H9 (cell line): ENCODE measurements at regions not wholly inside any gene's neighbourhood (a gene's known extent, or its start where the extent isn't known, plus 50 kb on each side); places are given as distances from the start of the nearest gene placed in this dataset.
A peak's percentile ranks its signal among the peaks of the same experiment; 100 is the strongest.

ENCODE experiments used
- DNase-seq: peaks from one replicate; pipeline ENCODE4 v3.0.0-alpha.2; 2017
- H2AFZ ChIP-seq: one replicate; pipeline ENCODE4 v1.6.1; 2013; ENCODE audit warnings: mild to moderate bottlenecking, low read length, control low read depth, moderate library complexity
- H2AK5ac ChIP-seq: 2 replicates; pipeline ENCODE4 v1.6.1; 2013; ENCODE audit warnings: low read length, control low read depth, mixed read lengths; ENCODE audit not compliant: insufficient read length
- H2BK120ac ChIP-seq: one replicate; pipeline ENCODE4 v1.6.1; 2013; ENCODE audit warnings: low read depth, mild to moderate bottlenecking, low read length, control low read depth, inconsistent platforms; ENCODE audit not compliant: poor library complexity, severe bottlenecking
- H2BK12ac ChIP-seq: 2 replicates; pipeline ENCODE4 v1.6.1; 2013; ENCODE audit warnings: low read length, control low read depth, mixed read lengths, low read depth; ENCODE audit not compliant: insufficient read length
- H2BK15ac ChIP-seq: 2 replicates; pipeline ENCODE4 v1.6.1; 2013; ENCODE audit warnings: low read depth, low read length, control low read depth
- H2BK20ac ChIP-seq: one replicate; pipeline ENCODE4 v1.6.1; 2013; ENCODE audit warnings: low read depth, mild to moderate bottlenecking, low read length, control low read depth, inconsistent platforms; ENCODE audit not compliant: poor library complexity, severe bottlenecking
- H2BK5ac ChIP-seq: 2 replicates; pipeline ENCODE4 v1.6.1; 2013; ENCODE audit warnings: low read length, control low read depth, mixed read lengths; ENCODE audit not compliant: insufficient read length
- H3K14ac ChIP-seq: 2 replicates; pipeline ENCODE4 v1.6.1; 2013; ENCODE audit warnings: low read length, control low read depth; ENCODE audit not compliant: insufficient read depth
- H3K18ac ChIP-seq: 2 replicates; pipeline ENCODE4 v1.6.1; 2013; ENCODE audit warnings: low read depth, mild to moderate bottlenecking, mixed read lengths, low read length, control low read depth; ENCODE audit not compliant: insufficient read length
- H3K23ac ChIP-seq: 2 replicates; pipeline ENCODE4 v1.6.1; 2013; ENCODE audit warnings: low read length, control low read depth, mixed read lengths, low read depth; ENCODE audit not compliant: insufficient read length
- H3K23me2 ChIP-seq: 2 replicates; pipeline ENCODE4 v1.6.1; 2013; ENCODE audit warnings: low read depth, mild to moderate bottlenecking, mixed read lengths, low read length, control low read depth; ENCODE audit not compliant: insufficient read length, poor library complexity, severe bottlenecking
- H3K27ac ChIP-seq: 2 replicates; pipeline ENCODE4 v1.5.1; 2013; ENCODE audit warnings: low read length, control low read depth, mixed read lengths, low read depth; ENCODE audit not compliant: insufficient read length
- H3K27me3 ChIP-seq: 2 replicates; pipeline ENCODE4 v1.6.1; 2013; ENCODE audit warnings: low read length, control low read depth, inconsistent platforms; ENCODE audit not compliant: insufficient read depth
- H3K4ac ChIP-seq: 2 replicates; pipeline ENCODE4 v1.6.1; 2013; ENCODE audit warnings: low read depth, mild to moderate bottlenecking, control low read depth, inconsistent platforms, low read length, moderate library complexity
- H3K4me1 ChIP-seq: 2 replicates; pipeline ENCODE4 v1.6.1; 2013; ENCODE audit warnings: low read length, control low read depth, inconsistent platforms; ENCODE audit not compliant: insufficient read depth
- H3K4me2 ChIP-seq: 2 replicates; pipeline ENCODE4 v1.6.1; 2013; ENCODE audit warnings: low read length, control low read depth, mixed read lengths; ENCODE audit not compliant: insufficient read length, insufficient read depth
- H3K56ac ChIP-seq: 2 replicates; pipeline ENCODE4 v1.6.1; 2013; ENCODE audit warnings: low read depth, mild to moderate bottlenecking, mixed read lengths, low read length, control low read depth; ENCODE audit not compliant: insufficient read length
- H3K79me1 ChIP-seq: 2 replicates; pipeline ENCODE4 v1.6.1; 2013; ENCODE audit warnings: low read depth, mild to moderate bottlenecking, moderate library complexity, low read length, control low read depth, inconsistent platforms; ENCODE audit not compliant: insufficient read depth, poor library complexity, severe bottlenecking
- H3K79me2 ChIP-seq: 2 replicates; pipeline ENCODE4 v1.6.1; 2013; ENCODE audit warnings: low read length, control low read depth, inconsistent platforms; ENCODE audit not compliant: insufficient read depth
- H3K9ac ChIP-seq: 2 replicates; pipeline ENCODE4 v1.6.1; 2013; ENCODE audit warnings: low read length, control low read depth, mixed read lengths; ENCODE audit not compliant: insufficient read length; ENCODE audit errors: extremely low read depth
- H3K9me3 ChIP-seq: one replicate; pipeline ENCODE4 v1.6.1; 2013; ENCODE audit warnings: low read depth, low read length, inconsistent platforms; ENCODE audit not compliant: control insufficient read depth
- H3T11ph ChIP-seq: one replicate; pipeline ENCODE4 v1.6.1; 2013; ENCODE audit warnings: mild to moderate bottlenecking, low read length, control low read depth, inconsistent platforms
- H4K20me1 ChIP-seq: one replicate; pipeline ENCODE4 v1.6.1; 2013; ENCODE audit not compliant: control insufficient read depth, insufficient read length, insufficient read depth
- H4K5ac ChIP-seq: 2 replicates; pipeline ENCODE4 v1.6.1; 2013; ENCODE audit warnings: low read depth, mild to moderate bottlenecking, mixed read lengths, low read length, control low read depth; ENCODE audit not compliant: insufficient read length
- H4K8ac ChIP-seq: replicated peaks from 2 replicates; pipeline ENCODE4 v1.6.1; 2013; ENCODE audit warnings: low read length, control low read depth, mixed read lengths, low read depth; ENCODE audit not compliant: insufficient read length
- H4K91ac ChIP-seq: 2 replicates; pipeline ENCODE4 v1.6.1; 2013; ENCODE audit warnings: low read depth, mild to moderate bottlenecking, moderate library complexity, mixed read lengths, low read length, control low read depth; ENCODE audit not compliant: insufficient read length
- H3K27ac Mint-ChIP-seq, 3 experiments: 2 replicates in 2 of 3; 3 replicates in 1 of 3; pipeline ENCODE4 v1.8.0; 2020 to 2021; ENCODE audit warnings: mixed read lengths in 3 of 3, mild to moderate bottlenecking in 1 of 3, moderate library complexity in 1 of 3
- H3K27me3 Mint-ChIP-seq: 2 replicates; pipeline ENCODE4 v1.8.0; 2021; ENCODE audit warnings: low read depth, mild to moderate bottlenecking, moderate library complexity, mixed read lengths
- H3K36me3 Mint-ChIP-seq, 3 experiments: 2 replicates in 2 of 3; 3 replicates in 1 of 3; pipeline ENCODE4 v1.8.0; 2020 to 2021; ENCODE audit warnings: low read depth in 3 of 3, mixed read lengths in 3 of 3; ENCODE audit not compliant: insufficient read depth in 1 of 3
- H3K4me1 Mint-ChIP-seq, 2 experiments: 2 replicates each; pipeline ENCODE4 v1.8.0; 2020; ENCODE audit warnings: mixed read lengths in 2 of 2
- H3K4me3 Mint-ChIP-seq, 2 experiments: 2 replicates in 1 of 2; 3 replicates in 1 of 2; pipeline ENCODE4 v1.8.0; 2020 to 2021; ENCODE audit warnings: mild to moderate bottlenecking in 2 of 2, mixed read lengths in 2 of 2, moderate library complexity in 1 of 2
- H3K9me3 Mint-ChIP-seq, 2 experiments: 2 replicates in 1 of 2; 3 replicates in 1 of 2; pipeline ENCODE4 v1.8.0; 2020; ENCODE audit warnings: mild to moderate bottlenecking in 2 of 2, mixed read lengths in 2 of 2, moderate library complexity in 1 of 2
- CTCF ChIP-seq: fragments of 200-600 bp; sonication (generic); conservative IDR thresholded peaks from 3 replicates; pipeline ENCODE4 v1.8.0; 2021; ENCODE audit warnings: antibody characterized with exemption, mild to moderate bottlenecking
- WGBS: extraction: QIAGEN DNeasy Blood & Tissue Kit; methylation state at CpG from one replicate; pipeline ENCODE4 v1.1.7; 2013; ENCODE audit warnings: missing lambda C conversion rate, low lambda C conversion rate, mixed read lengths; ENCODE audit not compliant: insufficient read length; ENCODE audit errors: extremely low coverage; 5-methylcytosine and 5-hydroxymethylcytosine counted together

DNA sequence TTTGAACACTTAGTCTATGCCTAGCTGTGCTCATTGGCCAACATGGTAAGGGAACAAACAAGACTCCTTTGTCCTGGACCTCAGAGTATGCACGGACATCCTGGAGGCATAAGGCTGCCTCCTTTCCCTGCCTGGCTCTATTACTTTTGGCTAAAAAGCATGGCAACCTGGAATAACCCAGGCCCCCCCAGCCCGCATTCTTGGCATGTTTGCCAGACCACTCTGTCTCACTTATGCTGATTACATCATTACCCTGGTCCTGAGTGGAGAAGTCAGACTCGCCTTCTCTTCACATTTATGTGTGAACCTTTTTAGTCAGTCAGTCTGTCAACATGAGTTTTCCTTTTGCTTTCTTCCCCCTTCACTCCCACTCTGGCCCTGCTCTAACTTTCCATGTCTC, 58.0 kb upstream of the ELK3 start:
- peak overlapping the region in 2 of 3 experiments; percentile 1 to 26; a peak in 2 of 7 replicates for H3K27ac Mint-ChIP-seq
- no peak overlapping the region for H3K9ac ChIP-seq

More for the DNA sequence above, 58.0 kb upstream of the ELK3 start:
- Histone ChIP-seq H3K4me1 (no peaks in the 10 kb centered on the region), H4K8ac (no peak overlapping the region), H2BK5ac (no peak overlapping the region), H3K79me1 (no peaks in the 10 kb centered on the region), H3K27ac (no peak overlapping the region), H2AK5ac (no peak overlapping the region), H3K14ac (no peak overlapping the region), H3K23ac (no peak overlapping the region), H3K18ac (no peak overlapping the region), H3K4me2 (no peak overlapping the region), H2BK12ac (no peak overlapping the region), H3K23me2 (no peaks in the 10 kb centered on the region), H2AFZ (no peak overlapping the region), H3K56ac (no peak overlapping the region), H3K4ac (no peak overlapping the region), H3K27me3 (no peaks in the 10 kb centered on the region), H3T11ph (no peak overlapping the region), H3K9me3 (no peaks in the 10 kb centered on the region), H4K91ac (no peak overlapping the region), H2BK20ac (no peak overlapping the region), H4K20me1 (no peaks in the 10 kb centered on the region), H3K79me2 (no peaks in the 10 kb centered on the region), H2BK120ac (no peak overlapping the region), H4K5ac (no peak overlapping the region), H2BK15ac (no peak overlapping the region)
- peaks cover 0 to 2% of the 10 kb centered on the region in 2 experiments; a peak in 1 of 5 replicates for H3K9me3 Mint-ChIP-seq
- TF ChIP-seq CTCF: no peak
- H3K27me3 Mint-ChIP-seq: peaks cover 1% of the 10 kb centered on the region; the same call in 1 of the 2 replicates
- no peak overlapping the region for H3K4me3 Mint-ChIP-seq
- H3K4me1 Mint-ChIP-seq: peaks cover 14 to 15% of the 10 kb centered on the region in 2 experiments
- H3K36me3 Mint-ChIP-seq: no peaks in the 10 kb centered on the region
- DNase-seq: no peak
- WGBS: no CpG with 5 or more reads among the region's 3 CpGs
